Muscle layer of colon (tissue), 2 donors: ENCODE measurements at regions not wholly inside any gene's neighbourhood (a gene's known extent, or its start where the extent isn't known, plus 50 kb on each side); places are given as distances from the start of the nearest gene placed in this dataset.

Experiments used
- H3K27ac ChIP-seq: one replicate; pipeline ENCODE4 v1.7.0; 2013; ENCODE audit warnings: low read depth, mild to moderate bottlenecking, low read length, moderate library complexity
- H3K27me3 ChIP-seq, 2 donors: one replicate each; pipeline ENCODE4 v1.7.0; 2013; ENCODE audit warnings: low read length in 2 of 2, mild to moderate bottlenecking in 2 of 2; ENCODE audit not compliant: insufficient read depth in 2 of 2, control insufficient read depth in 1 of 2
- H3K36me3 ChIP-seq: one replicate; pipeline ENCODE4 v1.7.0; 2013; ENCODE audit warnings: mild to moderate bottlenecking, low read length; ENCODE audit not compliant: insufficient read depth
- H3K4me1 ChIP-seq: one replicate; pipeline ENCODE4 v1.7.0; 2013; ENCODE audit warnings: mild to moderate bottlenecking, low read length; ENCODE audit not compliant: insufficient read depth
- H3K4me3 ChIP-seq, 2 donors: one replicate each; pipeline ENCODE4 v1.7.0; 2013; ENCODE audit warnings: low read length in 2 of 2, low read depth in 1 of 2, mild to moderate bottlenecking in 1 of 2, moderate library complexity in 1 of 2
- H3K9ac ChIP-seq: one replicate; pipeline ENCODE4 v1.7.0; 2013; ENCODE audit warnings: low read length
- H3K9me3 ChIP-seq: one replicate; pipeline ENCODE4 v1.7.0; 2013; ENCODE audit warnings: mild to moderate bottlenecking, low read length
- donor health status: abdominal sarcoma.
- donor health status: Adenocarcinoma of cecum.

DNA sequence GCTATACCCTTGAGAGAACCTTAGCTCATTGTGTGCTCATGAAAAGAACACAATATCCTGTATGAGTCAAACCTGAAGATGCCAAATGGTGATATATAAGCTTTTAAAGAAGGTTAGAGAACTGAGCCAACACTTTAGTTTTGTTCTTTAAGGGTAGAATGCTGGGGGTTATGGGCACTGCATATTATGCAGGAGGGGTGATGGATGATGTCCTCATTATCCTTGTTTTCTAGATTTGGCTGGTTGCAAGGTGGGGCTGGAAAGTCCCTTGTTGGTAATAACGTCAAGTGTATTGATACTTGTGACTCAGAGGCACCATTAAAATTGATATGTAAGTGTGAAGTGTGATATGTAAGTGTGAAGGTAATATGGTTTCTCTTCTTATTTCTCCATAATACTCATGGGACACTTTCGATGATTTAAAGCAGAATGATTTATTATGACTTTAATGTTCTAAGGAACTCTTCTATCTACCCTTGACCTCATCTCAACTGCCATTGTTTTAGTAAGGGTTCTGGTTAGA is 113.7 kb upstream of the DTNBP1 start:
- Histone ChIP-seq H3K9ac (no peak overlapping the region), H3K4me1 (no peaks in the 10 kb centered on the region), H3K27ac (no peak overlapping the region), H3K27me3 (no peaks in the 10 kb centered on the region), H3K4me3 (no peak overlapping the region), H3K9me3 (no peaks in the 10 kb centered on the region), H3K36me3 (no peaks in the 10 kb centered on the region)

- H3K9ac ChIP-seq = no peak overlapping the region
- no peaks in the 10 kb centered on the region for H3K27me3 ChIP-seq
These were observed 112.9 kb upstream of the DTNBP1 start for GRCh38 chr6:15775741-15776140.

GRCh38 chr6:15775076-15775634 is 112.3 kb upstream of the DTNBP1 start:
- Histone ChIP-seq H3K27me3 (no peaks in the 10 kb centered on the region), H3K4me1 (no peaks in the 10 kb centered on the region), H3K9me3 (no peaks in the 10 kb centered on the region), H3K4me3 (no peak overlapping the region), H3K9ac (no peak overlapping the region), H3K27ac (no peak overlapping the region), H3K36me3 (no peaks in the 10 kb centered on the region)

More at GRCh38 chr6:15775741-15776140, 112.9 kb upstream of the DTNBP1 start:
- Histone ChIP-seq H3K4me1 (no peaks in the 10 kb centered on the region), H3K27ac (no peak overlapping the region), H3K4me3 (no peak overlapping the region), H3K36me3 (no peaks in the 10 kb centered on the region), H3K9me3 (no peaks in the 10 kb centered on the region)

DNA sequence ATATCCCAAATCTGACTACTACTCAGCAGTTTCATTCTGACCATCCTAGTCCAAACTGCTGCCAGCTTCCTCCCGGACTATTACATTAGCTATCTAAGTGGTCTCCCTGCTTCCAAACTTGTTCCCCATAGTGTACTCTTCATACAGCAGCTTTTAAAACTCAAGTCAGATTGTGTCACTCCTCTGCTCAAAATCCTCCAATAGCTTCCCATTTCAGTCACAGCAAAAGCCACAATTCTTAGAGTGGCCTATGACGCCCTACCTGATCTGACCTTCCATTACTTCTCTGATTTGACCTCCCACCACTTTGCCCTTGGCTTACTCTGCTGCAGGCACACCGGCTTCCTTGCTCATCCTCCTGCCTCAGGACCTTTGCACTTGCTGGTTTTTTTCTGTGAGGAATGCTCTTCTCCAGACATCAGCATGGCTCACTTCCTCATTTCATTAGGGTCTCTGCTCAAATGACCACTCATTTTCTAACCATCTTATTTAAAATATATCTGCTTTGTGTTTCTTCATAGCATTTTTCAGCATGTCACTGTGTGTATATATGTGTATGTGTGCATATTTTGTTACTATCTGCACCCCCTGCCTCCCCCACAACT is 111.1 kb upstream of the DTNBP1 start:
- Histone ChIP-seq H3K27ac (no peak overlapping the region), H3K4me3 (no peak overlapping the region), H3K9me3 (no peaks in the 10 kb centered on the region), H3K36me3 (no peaks in the 10 kb centered on the region), H3K9ac (no peak overlapping the region), H3K4me1 (no peaks in the 10 kb centered on the region), H3K27me3 (no peaks in the 10 kb centered on the region)

DNA sequence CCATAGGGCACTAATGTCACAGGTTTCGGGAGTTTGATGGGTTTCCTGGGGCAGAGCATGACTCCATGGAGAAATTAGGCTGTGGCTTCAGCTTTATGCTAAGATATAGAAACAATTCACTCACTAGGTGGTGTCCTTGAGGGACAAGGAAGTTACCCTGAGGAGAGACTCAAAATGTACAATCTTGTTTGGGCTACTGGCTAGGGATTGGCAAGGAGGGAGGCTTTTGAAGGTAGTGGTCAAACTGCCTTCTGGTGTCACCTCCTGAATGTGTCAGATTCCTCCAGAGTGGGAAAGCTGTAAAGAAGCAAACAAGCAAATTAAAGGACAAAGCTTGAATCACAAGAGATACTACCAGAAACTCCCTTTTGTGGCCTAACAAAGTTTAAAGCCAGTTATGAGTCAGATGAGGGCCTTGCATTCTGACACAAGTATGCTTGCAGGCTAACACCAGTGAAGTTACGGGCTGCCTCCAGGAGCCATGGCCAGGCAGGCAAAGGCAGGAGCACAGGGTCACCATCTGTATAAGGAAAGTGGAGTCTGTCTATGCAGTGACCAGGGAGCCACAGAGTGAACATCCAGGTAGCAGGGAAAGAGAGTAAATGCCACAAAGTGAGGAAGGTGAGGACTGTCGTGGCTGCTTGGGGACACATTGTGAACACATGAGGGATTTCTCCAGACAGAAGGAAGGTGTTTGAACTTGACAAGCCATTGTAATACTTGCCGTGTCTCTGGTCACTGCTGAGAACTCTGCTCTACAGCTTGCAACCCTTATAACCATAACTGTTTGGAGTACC is 107.7 kb upstream of the DTNBP1 start:
- Histone ChIP-seq H3K4me1 (no peaks in the 10 kb centered on the region), H3K27me3 (no peaks in the 10 kb centered on the region)

GRCh38 chr6:15769511-15770018 is 106.7 kb upstream of the DTNBP1 start:
- no peaks in the 10 kb centered on the region for H3K27me3 ChIP-seq
- no peak overlapping the region for H3K9ac ChIP-seq
- H3K4me1 ChIP-seq = no peaks in the 10 kb centered on the region
- no peaks in the 10 kb centered on the region for H3K36me3 ChIP-seq
- H3K27ac ChIP-seq = no peak overlapping the region
- H3K9me3 ChIP-seq = no peaks in the 10 kb centered on the region
- H3K4me3 ChIP-seq = no peak overlapping the region

More for the DNA sequence above, 107.7 kb upstream of the DTNBP1 start:
- Histone ChIP-seq H3K27ac (no peak overlapping the region), H3K9me3 (no peaks in the 10 kb centered on the region), H3K36me3 (no peaks in the 10 kb centered on the region), H3K9ac (no peak overlapping the region), H3K4me3 (no peak overlapping the region)

- Histone ChIP-seq H3K36me3 (no peaks in the 10 kb centered on the region), H3K27me3 (no peaks in the 10 kb centered on the region), H3K4me3 (no peak overlapping the region), H3K27ac (no peak overlapping the region), H3K4me1 (peaks cover under 1% of the 10 kb centered on the region), H3K9ac (no peak overlapping the region), H3K9me3 (no peaks in the 10 kb centered on the region)
These were observed 106.2 kb upstream of the DTNBP1 start for GRCh38 chr6:15768999-15769398.

- no peak overlapping the region for H3K9ac ChIP-seq
- H3K27ac ChIP-seq = no peak overlapping the region
- no peaks in the 10 kb centered on the region for H3K36me3 ChIP-seq
- peaks cover 6% of the 10 kb centered on the region for H3K4me1 ChIP-seq
- H3K4me3 ChIP-seq = no peak overlapping the region
- H3K9me3 ChIP-seq = no peaks in the 10 kb centered on the region
- no peaks in the 10 kb centered on the region for H3K27me3 ChIP-seq
These were observed 101.0 kb upstream of the DTNBP1 start for GRCh38 chr6:15763837-15764236.

DNA sequence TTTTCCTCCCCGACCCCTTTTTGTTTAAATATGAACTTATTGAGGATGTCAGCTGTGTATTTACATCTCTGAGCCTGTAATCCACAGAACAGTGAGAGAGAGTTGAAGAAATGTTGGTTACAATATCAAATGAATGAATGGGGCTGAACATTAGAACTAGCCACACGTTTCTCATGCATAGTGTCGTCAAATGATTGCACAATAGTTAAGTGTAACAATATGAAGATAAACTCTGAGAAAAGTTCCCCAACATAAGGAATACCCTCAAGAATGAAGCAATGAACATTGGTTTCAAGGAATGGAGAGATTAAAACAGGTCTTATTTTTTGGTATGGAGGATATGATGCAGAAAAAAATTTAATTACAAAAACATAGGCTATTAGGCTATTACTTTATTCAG is 100.5 kb upstream of the DTNBP1 start:
- no peaks in the 10 kb centered on the region for H3K36me3 ChIP-seq
- H3K9ac ChIP-seq = no peak overlapping the region
- peaks cover 6% of the 10 kb centered on the region for H3K4me1 ChIP-seq
- H3K27me3 ChIP-seq = no peaks in the 10 kb centered on the region
- H3K4me3 ChIP-seq = no peak overlapping the region
- no peak overlapping the region for H3K27ac ChIP-seq
- no peaks in the 10 kb centered on the region for H3K9me3 ChIP-seq

- H3K27me3 ChIP-seq = no peaks in the 10 kb centered on the region
- no peak overlapping the region for H3K9ac ChIP-seq
- peaks cover 6% of the 10 kb centered on the region for H3K4me1 ChIP-seq
- H3K4me3 ChIP-seq = no peak overlapping the region
- H3K36me3 ChIP-seq = no peaks in the 10 kb centered on the region
- H3K9me3 ChIP-seq = no peaks in the 10 kb centered on the region
- no peak overlapping the region for H3K27ac ChIP-seq
These were observed 98.2 kb upstream of the DTNBP1 start for GRCh38 chr6:15761045-15761502.

DNA sequence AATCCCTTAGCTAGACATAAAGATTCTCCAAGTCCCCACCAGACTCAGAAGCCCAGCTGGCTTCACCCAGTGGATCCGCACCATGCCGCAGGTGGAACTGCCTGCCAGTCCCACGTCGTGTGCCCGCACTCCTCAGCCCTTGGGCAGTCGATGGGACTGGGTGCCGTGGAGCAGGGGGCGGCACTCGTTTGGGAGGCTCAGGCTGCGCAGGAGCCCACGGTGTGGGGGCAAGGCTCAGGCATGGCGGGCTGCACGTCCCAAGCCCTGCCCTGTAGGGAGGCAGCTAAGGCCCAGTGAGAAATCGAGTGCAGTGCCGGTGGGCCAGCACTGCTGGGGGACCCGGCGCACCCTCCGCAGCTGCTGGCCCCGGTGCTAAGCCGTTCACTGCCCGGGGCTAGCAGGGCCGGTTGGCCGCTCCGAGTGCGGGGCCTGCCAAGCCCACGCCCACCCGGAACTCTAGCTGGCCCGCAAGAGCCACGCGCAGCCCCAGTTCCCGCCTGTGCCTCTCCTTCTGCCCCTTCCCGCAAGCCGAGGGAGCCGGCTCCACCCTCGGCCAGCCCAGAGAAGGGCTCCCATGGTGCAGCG is 95.9 kb upstream of the DTNBP1 start:
- Histone ChIP-seq H3K36me3 (no peaks in the 10 kb centered on the region), H3K27ac (no peak overlapping the region), H3K4me3 (no peak overlapping the region), H3K9ac (no peak overlapping the region), H3K4me1 (peaks cover 2% of the 10 kb centered on the region), H3K27me3 (no peaks in the 10 kb centered on the region), H3K9me3 (no peaks in the 10 kb centered on the region)
